GM23248 (cell line): ENCODE measurements at regions not wholly inside any gene's neighbourhood (a gene's known extent, or its start where the extent isn't known, plus 50 kb on each side); places are given as distances from the start of the nearest gene placed in this dataset.
"Not testable (repeated sequence)": the region's sequence is repeated elsewhere in the genome, so short reads cannot be mapped to it uniquely, and the experiment has no call there.

ENCODE experiments used
- DNase-seq: peaks from one replicate; pipeline ENCODE4 v3.0.0-alpha.2; 2015
- H2AFZ ChIP-seq: fragments of 200-600 bp; sonication (generic); 2 replicates; pipeline ENCODE4 v1.6.1; 2016; ENCODE audit warnings: antibody characterized with exemption
- H3F3A ChIP-seq: fragments of 200-600 bp; sonication (generic); 2 replicates; pipeline ENCODE4 v1.6.1; 2016; ENCODE audit warnings: mild to moderate bottlenecking, antibody characterized with exemption, mixed run types; ENCODE audit not compliant: insufficient read depth
- H3K27ac ChIP-seq: fragments of 200-600 bp; sonication (generic); 2 replicates; pipeline ENCODE4 v1.5.1; 2016; ENCODE audit warnings: mild to moderate bottlenecking
- H3K27me3 ChIP-seq: fragments of 200-600 bp; sonication (generic); replicated peaks from 2 replicates; pipeline ENCODE4 v1.6.1; 2016; ENCODE audit warnings: mild to moderate bottlenecking; ENCODE audit not compliant: insufficient read depth
- H3K36me3 ChIP-seq: fragments of 200-600 bp; sonication (generic); 2 replicates; pipeline ENCODE4 v1.6.1; 2016; ENCODE audit warnings: low read depth, mild to moderate bottlenecking
- H3K4me1 ChIP-seq: fragments of 200-600 bp; sonication (generic); 2 replicates; pipeline ENCODE4 v1.6.1; 2016; ENCODE audit warnings: mild to moderate bottlenecking; ENCODE audit not compliant: insufficient read depth
- H3K4me2 ChIP-seq: fragments of 200-600 bp; sonication (generic); one replicate; pipeline ENCODE4 v1.6.1; 2016; ENCODE audit warnings: mild to moderate bottlenecking; ENCODE audit not compliant: unreplicated experiment
- H3K4me3 ChIP-seq: fragments of 200-600 bp; sonication (generic); 2 replicates; pipeline ENCODE4 v1.5.1; 2016; ENCODE audit warnings: mild to moderate bottlenecking
- H3K79me2 ChIP-seq: fragments of 200-600 bp; sonication (generic); 2 replicates; pipeline ENCODE4 v1.6.1; 2016; ENCODE audit warnings: mild to moderate bottlenecking; ENCODE audit not compliant: insufficient read depth
- H3K9ac ChIP-seq: fragments of 200-600 bp; sonication (generic); 2 replicates; pipeline ENCODE4 v1.6.1; 2016; ENCODE audit warnings: mild to moderate bottlenecking
- H3K9me2 ChIP-seq: fragments of 200-600 bp; sonication (generic); 2 replicates; pipeline ENCODE4 v1.6.1; 2016; ENCODE audit warnings: mixed run types, mild to moderate bottlenecking, moderate library complexity; ENCODE audit not compliant: insufficient read depth
- H3K9me3 ChIP-seq: fragments of 200-600 bp; sonication (generic); one replicate; pipeline ENCODE4 v1.6.1; 2017; ENCODE audit warnings: low read depth
- H4K20me1 ChIP-seq: fragments of 200-600 bp; sonication (generic); 2 replicates; pipeline ENCODE4 v1.6.0; 2016; ENCODE audit not compliant: insufficient read depth
- EZH2 ChIP-seq: fragments of 200-600 bp; sonication (generic); IDR thresholded peaks from 2 replicates; pipeline ENCODE4 v1.6.1; 2018; ENCODE audit warnings: antibody characterized with exemption, mild to moderate bottlenecking; ENCODE audit not compliant: insufficient read depth, poor library complexity, severe bottlenecking
- EZH2phosphoT487 ChIP-seq: fragments of 200-600 bp; sonication (generic); IDR thresholded peaks from 2 replicates; pipeline ENCODE4 v1.6.1; 2018; ENCODE audit warnings: antibody characterized with exemption, moderate library complexity, mild to moderate bottlenecking, low read depth; ENCODE audit not compliant: insufficient read depth
- WGBS, 2 experiments: methylation state at CpG; one replicate each; pipeline ENCODE4 v1.1.6; 2015 to 2017; ENCODE audit warnings: low lambda C conversion rate in 2 of 2, low coverage in 1 of 2; ENCODE audit errors: missing lambda C conversion rate in 2 of 2; 5-methylcytosine and 5-hydroxymethylcytosine counted together
- in situ Hi-C: fragments of 300-500 bp; cut with MboI; formaldehyde crosslinking; loops from 2 replicates; pipeline ENCODE4 v1.15.0; 2020

- Histone ChIP-seq H3F3A (no peaks in the 10 kb centered on the region), H3K79me2 (no peaks in the 10 kb centered on the region), H4K20me1 (no peaks in the 10 kb centered on the region), H3K4me2 (no peak overlapping the region), H3K27ac (no peak overlapping the region), H3K27me3 (0 out of 2 replicates have a peak, but pooled peaks cover 5% of the 10 kb centered on the region), H3K4me1 (no peaks in the 10 kb centered on the region), H3K9me2 (no peaks in the 10 kb centered on the region), H3K9me3 (no peaks in the 10 kb centered on the region), H3K9ac (no peak overlapping the region), H3K4me3 (no peak overlapping the region), H2AFZ (no peak overlapping the region), H3K36me3 (no peaks in the 10 kb centered on the region)
- no peak for DNase-seq
- 30 to 38% methylated on average over 5 of the region's 5 CpGs for WGBS, 2 experiments
- in situ Hi-C loops = no loop called here
- TF ChIP-seq EZH2phosphoT487 (no peak), EZH2 (no peak)
Observed at GRCh38 chr14:57150449-57150848, 118.3 kb downstream of the EXOC5 start.

GRCh38 chr14:57139173-57139572 lies 129.5 kb downstream of the EXOC5 start:
- DNase-seq = no peak
- H3K4me2 ChIP-seq = no peak overlapping the region
- no peak overlapping the region for H3K27ac ChIP-seq
- no peaks in the 10 kb centered on the region for H3K9me2 ChIP-seq
- no peaks in the 10 kb centered on the region for H3F3A ChIP-seq
- peaks cover 6% of the 10 kb centered on the region; the same call in 1 of the 2 replicates for H3K27me3 ChIP-seq
- no peaks in the 10 kb centered on the region for H4K20me1 ChIP-seq
- no peaks in the 10 kb centered on the region for H3K36me3 ChIP-seq
- no peaks in the 10 kb centered on the region for H3K79me2 ChIP-seq
- TF ChIP-seq EZH2phosphoT487 (no peak), EZH2 (no peak)
- no peaks in the 10 kb centered on the region for H3K4me1 ChIP-seq
- H3K4me3 ChIP-seq = no peak overlapping the region
- in situ Hi-C loops = no loop called here
- WGBS, 2 experiments = 63 to 69% methylated on average over 5 of the region's 5 CpGs
- no peaks in the 10 kb centered on the region for H3K9me3 ChIP-seq
- H2AFZ ChIP-seq = no peak overlapping the region
- H3K9ac ChIP-seq = no peak overlapping the region

- Histone ChIP-seq H3K79me2 (no peaks in the 10 kb centered on the region), H3K4me1 (no peaks in the 10 kb centered on the region), H4K20me1 (no peaks in the 10 kb centered on the region), H3K27ac (no peak overlapping the region), H3F3A (no peaks in the 10 kb centered on the region), H2AFZ (no peak overlapping the region), H3K9me2 (no peaks in the 10 kb centered on the region), H3K36me3 (no peaks in the 10 kb centered on the region), H3K9ac (no peak overlapping the region), H3K4me2 (no peak overlapping the region), H3K4me3 (no peak overlapping the region), H3K27me3 (peaks cover 6% of the 10 kb centered on the region; the same call in 1 of the 2 replicates), H3K9me3 (no peaks in the 10 kb centered on the region)
- DNase-seq = no peak
- in situ Hi-C loops = no loop called here
- WGBS, 2 experiments = 5 to 8% methylated on average over 10 of the region's 10 CpGs
- TF ChIP-seq EZH2phosphoT487 = no peak
- TF ChIP-seq EZH2 = no peak
Observed at GRCh38 chr14:57136669-57137328, 131.9 kb downstream of the EXOC5 start.

GRCh38 chr14:57127809-57128208 lies 140.9 kb downstream of the EXOC5 start:
- H3K27ac ChIP-seq, H3K4me2 ChIP-seq, H3F3A ChIP-seq, H3K27me3 ChIP-seq, H3K9me3 ChIP-seq, H3K9ac ChIP-seq, DNase-seq, H3K79me2 ChIP-seq, in situ Hi-C loops, H3K4me3 ChIP-seq, H3K9me2 ChIP-seq, H2AFZ ChIP-seq, H3K36me3 ChIP-seq, H3K4me1 ChIP-seq, H4K20me1 ChIP-seq: not testable (repeated sequence)
- WGBS, 2 experiments = 33 to 35% methylated on average over 6 of the region's 6 CpGs

GRCh38 chr14:57122129-57122528 lies 146.6 kb downstream of the EXOC5 start:
- H3F3A ChIP-seq = no peaks in the 10 kb centered on the region
- DNase-seq = no peak
- TF ChIP-seq EZH2phosphoT487 = no peak
- no peak for TF ChIP-seq EZH2
- no peaks in the 10 kb centered on the region for H3K9me3 ChIP-seq
- H4K20me1 ChIP-seq = no peaks in the 10 kb centered on the region
- no peak overlapping the region for H3K9ac ChIP-seq
- H3K27me3 ChIP-seq = no peaks in the 10 kb centered on the region
- no peaks in the 10 kb centered on the region for H3K79me2 ChIP-seq
- no peak overlapping the region for H3K27ac ChIP-seq
- in situ Hi-C loops = no loop called here
- no peaks in the 10 kb centered on the region for H3K9me2 ChIP-seq
- H3K4me2 ChIP-seq = no peak overlapping the region
- no peaks in the 10 kb centered on the region for H3K36me3 ChIP-seq
- 0 to 5% methylated on average over 3 of the region's 3 CpGs for WGBS, 2 experiments
- no peaks in the 10 kb centered on the region for H3K4me1 ChIP-seq
- no peak overlapping the region for H3K4me3 ChIP-seq
- H2AFZ ChIP-seq = no peak overlapping the region

- H3F3A ChIP-seq, DNase-seq, in situ Hi-C loops, H3K4me1 ChIP-seq, H3K4me3 ChIP-seq, H3K9ac ChIP-seq, H2AFZ ChIP-seq, H3K27me3 ChIP-seq, H4K20me1 ChIP-seq, H3K9me2 ChIP-seq, H3K36me3 ChIP-seq, H3K27ac ChIP-seq, H3K4me2 ChIP-seq, H3K79me2 ChIP-seq, H3K9me3 ChIP-seq: not testable (repeated sequence)
- WGBS, 2 experiments = 61 to 81% methylated on average over 10 to 22 of the region's 32 CpGs
Observed at GRCh38 chr14:57112072-57112807, 156.5 kb downstream of the EXOC5 start.

GRCh38 chr14:57110411-57110810 lies 158.3 kb downstream of the EXOC5 start:
- H3F3A ChIP-seq, H3K4me3 ChIP-seq, H3K4me1 ChIP-seq, H2AFZ ChIP-seq, H4K20me1 ChIP-seq, in situ Hi-C loops, H3K27ac ChIP-seq, H3K9ac ChIP-seq, H3K36me3 ChIP-seq, H3K9me2 ChIP-seq, DNase-seq, H3K9me3 ChIP-seq, H3K79me2 ChIP-seq, H3K27me3 ChIP-seq, H3K4me2 ChIP-seq: not testable (repeated sequence)
- 63 to 67% methylated on average over 4 of the region's 4 CpGs for WGBS, 2 experiments
